ENCODE measurements at regions not wholly inside any gene's neighbourhood (a gene's known extent, or its start where the extent isn't known, plus 50 kb on each side); places are given as distances from the start of the nearest gene placed in this dataset.

DNA sequence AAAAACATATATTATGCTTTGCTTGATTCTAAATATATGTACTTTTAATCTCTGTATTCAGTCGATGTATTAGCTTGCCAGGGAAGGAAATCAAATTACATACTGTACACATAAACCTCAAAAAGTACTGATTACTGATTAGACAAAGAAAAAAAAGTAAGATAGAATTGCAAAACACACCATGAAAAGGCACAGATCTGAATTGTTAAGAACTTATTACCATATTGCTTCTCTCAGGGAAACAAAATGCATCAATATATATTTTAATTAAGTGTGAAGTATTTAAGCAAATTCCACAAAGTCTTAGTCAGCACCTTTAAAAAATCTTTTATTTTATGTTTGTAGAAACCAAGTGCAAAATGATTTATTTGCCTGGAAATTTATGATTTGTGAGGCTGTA, 309.3 kb downstream of the RNF144A start:
- no peak overlapping the region for H3K9ac ChIP-seq (ENCODE audit: low read depth in 1 of 2, low read length in 2 of 2)
- TF ChIP-seq ZBTB33 (IDR thresholded peaks at IDR 0.05) (no peak), HNF4G (IDR thresholded peaks at IDR 0.05) (no peak), GABPA (IDR thresholded peaks at IDR 0.05 in 1 of 2, conservative IDR thresholded peaks at IDR 0.05 in 1 of 2) (no peak), MAX (IDR thresholded peaks at IDR 0.05) (no peak), RXRA (IDR thresholded peaks at IDR 0.05) (no peak), TAF1 (conservative IDR thresholded peaks at IDR 0.05) (no peak), FOXA1 (IDR thresholded peaks at IDR 0.05) (no peak), JUND (IDR thresholded peaks at IDR 0.05) (no peak), YY1 (IDR thresholded peaks at IDR 0.05) (no peak), HNF4A (conservative IDR thresholded peaks at IDR 0.05) (no peak), FOXA2 (IDR thresholded peaks at IDR 0.05) (no peak), NR2F2 (IDR thresholded peaks at IDR 0.05) (no peak)
- TF ChIP-seq, protein P1, sequence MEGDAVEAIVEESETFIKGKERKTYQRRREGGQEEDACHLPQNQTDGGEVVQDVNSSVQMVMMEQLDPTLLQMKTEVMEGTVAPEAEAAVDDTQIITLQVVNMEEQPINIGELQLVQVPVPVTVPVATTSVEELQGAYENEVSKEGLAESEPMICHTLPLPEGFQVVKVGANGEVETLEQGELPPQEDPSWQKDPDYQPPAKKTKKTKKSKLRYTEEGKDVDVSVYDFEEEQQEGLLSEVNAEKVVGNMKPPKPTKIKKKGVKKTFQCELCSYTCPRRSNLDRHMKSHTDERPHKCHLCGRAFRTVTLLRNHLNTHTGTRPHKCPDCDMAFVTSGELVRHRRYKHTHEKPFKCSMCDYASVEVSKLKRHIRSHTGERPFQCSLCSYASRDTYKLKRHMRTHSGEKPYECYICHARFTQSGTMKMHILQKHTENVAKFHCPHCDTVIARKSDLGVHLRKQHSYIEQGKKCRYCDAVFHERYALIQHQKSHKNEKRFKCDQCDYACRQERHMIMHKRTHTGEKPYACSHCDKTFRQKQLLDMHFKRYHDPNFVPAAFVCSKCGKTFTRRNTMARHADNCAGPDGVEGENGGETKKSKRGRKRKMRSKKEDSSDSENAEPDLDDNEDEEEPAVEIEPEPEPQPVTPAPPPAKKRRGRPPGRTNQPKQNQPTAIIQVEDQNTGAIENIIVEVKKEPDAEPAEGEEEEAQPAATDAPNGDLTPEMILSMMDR (IDR thresholded peaks at IDR 0.05; ENCODE audit: low read depth, low read length, missing input control) = no peak
- TF ChIP-seq, protein P2, sequence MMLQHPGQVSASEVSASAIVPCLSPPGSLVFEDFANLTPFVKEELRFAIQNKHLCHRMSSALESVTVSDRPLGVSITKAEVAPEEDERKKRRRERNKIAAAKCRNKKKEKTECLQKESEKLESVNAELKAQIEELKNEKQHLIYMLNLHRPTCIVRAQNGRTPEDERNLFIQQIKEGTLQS (IDR thresholded peaks at IDR 0.05) = no peak
- H3K4me1 ChIP-seq (ENCODE audit: control insufficient read depth in 4 of 4, insufficient read depth in 4 of 4, low read length in 3 of 4) = no peaks in the 10 kb centered on the region
- no peak overlapping the region for H3K27ac ChIP-seq (ENCODE audit: low read depth in 1 of 2, low read length in 2 of 2)
- no peak for DNase-seq (ENCODE audit: low spot score)
- H3K27me3 ChIP-seq (ENCODE audit: control insufficient read depth in 4 of 4, insufficient read depth in 4 of 4, low read length in 3 of 4) = no peaks in the 10 kb centered on the region
- H3K4me3 ChIP-seq (ENCODE audit: low read depth in 1 of 3, low read length in 3 of 3) = no peak overlapping the region
- no peaks in the 10 kb centered on the region for H3K9me3 ChIP-seq (ENCODE audit: control insufficient read depth in 4 of 4, low read length in 3 of 4)
- no peaks in the 10 kb centered on the region for H3K36me3 ChIP-seq (ENCODE audit: control insufficient read depth in 4 of 4, insufficient read depth in 3 of 4, low read depth in 1 of 4, low read length in 3 of 4)
- WGBS = 18% methylated on average over 1 of the region's 1 CpG

GRCh38 chr2:7233126-7233525, 315.9 kb downstream of the RNF144A start:
- Histone ChIP-seq H3K9me3 (ENCODE audit: control insufficient read depth in 4 of 4, low read length in 3 of 4) (no peaks in the 10 kb centered on the region), H3K27ac (ENCODE audit: low read depth in 1 of 2, low read length in 2 of 2) (no peak overlapping the region), H3K4me3 (ENCODE audit: low read depth in 1 of 3, low read length in 3 of 3) (no peak overlapping the region), H3K9ac (ENCODE audit: low read depth in 1 of 2, low read length in 2 of 2) (no peak overlapping the region), H3K36me3 (ENCODE audit: control insufficient read depth in 4 of 4, insufficient read depth in 3 of 4, low read depth in 1 of 4, low read length in 3 of 4) (no peaks in the 10 kb centered on the region), H3K4me1 (ENCODE audit: control insufficient read depth in 4 of 4, insufficient read depth in 4 of 4, low read length in 3 of 4) (no peaks in the 10 kb centered on the region), H3K27me3 (ENCODE audit: control insufficient read depth in 4 of 4, insufficient read depth in 4 of 4, low read length in 3 of 4) (no peaks in the 10 kb centered on the region)
- TF ChIP-seq RXRA (IDR thresholded peaks at IDR 0.05) (no peak), REST (IDR thresholded peaks at IDR 0.05) (no peak), RAD21 (IDR thresholded peaks at IDR 0.05) (no peak), FOXA2 (IDR thresholded peaks at IDR 0.05) (no peak), MAX (IDR thresholded peaks at IDR 0.05) (no peak), GABPA (IDR thresholded peaks at IDR 0.05 in 1 of 2, conservative IDR thresholded peaks at IDR 0.05 in 1 of 2) (no peak), HNF4A (conservative IDR thresholded peaks at IDR 0.05) (no peak), HNF4G (IDR thresholded peaks at IDR 0.05) (no peak), TAF1 (conservative IDR thresholded peaks at IDR 0.05) (no peak), YY1 (IDR thresholded peaks at IDR 0.05) (no peak), SP1 (IDR thresholded peaks at IDR 0.05) (no peak), JUND (IDR thresholded peaks at IDR 0.05) (no peak)
- TF ChIP-seq, protein P2 (IDR thresholded peaks at IDR 0.05) = no peak
- TF ChIP-seq, protein P1 (IDR thresholded peaks at IDR 0.05; ENCODE audit: low read depth, low read length, missing input control) = no peak
- 63% methylated on average over 1 of the region's 1 CpG for WGBS
- DNase-seq (ENCODE audit: low spot score) = no peak
